SK-N-SH treated with all-trans-retinoic acid at 6 μM for 48 hours (cell line): ENCODE measurements at regions not wholly inside any gene's neighbourhood (a gene's known extent, or its start where the extent isn't known, plus 50 kb on each side); places are given as distances from the start of the nearest gene placed in this dataset.

Experiments used
- ARNTL ChIP-seq: fragments of 450-650 bp; formaldehyde crosslinking; IDR thresholded peaks from 2 replicates; pipeline ENCODE4 v1.5.0; 2020; ENCODE audit warnings: low read depth, mild to moderate bottlenecking, moderate library complexity, borderline replicate concordance
- CSDC2 ChIP-seq: fragments of 250-450 bp; sonication (Bioruptor Pico); IDR thresholded peaks from 2 replicates; pipeline ENCODE4 v1.5.0; 2020; ENCODE audit warnings: mild to moderate bottlenecking, moderate library complexity
- RARB ChIP-seq: fragments of 250-450 bp; sonication (Bioruptor Pico); IDR thresholded peaks from 2 replicates; pipeline ENCODE4 v1.8.0; 2021; ENCODE audit warnings: mild to moderate bottlenecking, moderate library complexity
- TOX ChIP-seq: fragments of 250-450 bp; sonication (Bioruptor Pico); IDR thresholded peaks from 2 replicates; pipeline ENCODE4 v1.8.0; 2021; ENCODE audit warnings: mild to moderate bottlenecking, moderate library complexity, borderline replicate concordance
- ZC3H10 ChIP-seq: fragments of 250-450 bp; sonication (Bioruptor Pico); IDR thresholded peaks from 2 replicates; pipeline ENCODE4 v1.5.1; 2021; ENCODE audit warnings: mild to moderate bottlenecking, moderate library complexity
- ZFP3 ChIP-seq: fragments of 250-450 bp; sonication (Bioruptor Pico); IDR thresholded peaks from 2 replicates; pipeline ENCODE4 v1.5.0; 2020; ENCODE audit warnings: mild to moderate bottlenecking, moderate library complexity
- ZFP30 ChIP-seq: fragments of 450-650 bp; formaldehyde crosslinking; IDR thresholded peaks from 2 replicates; pipeline ENCODE4 v1.5.0; 2022; ENCODE audit warnings: mild to moderate bottlenecking, moderate library complexity
- ZNF70 ChIP-seq: fragments of 450-650 bp; formaldehyde crosslinking; IDR thresholded peaks from 2 replicates; pipeline ENCODE4 v1.5.0; 2020; ENCODE audit warnings: mild to moderate bottlenecking, moderate library complexity
- ZNF8 ChIP-seq: fragments of 450-650 bp; formaldehyde crosslinking; IDR thresholded peaks from 2 replicates; pipeline ENCODE4 v1.5.0; 2020; ENCODE audit warnings: mild to moderate bottlenecking, moderate library complexity
- TF ChIP-seq, protein P1 (sequence below): fragments of 250-450 bp; sonication (Bioruptor Pico); IDR thresholded peaks from 2 replicates; pipeline ENCODE4 v1.5.1; 2020; ENCODE audit warnings: low read depth, mild to moderate bottlenecking, moderate library complexity
- TF ChIP-seq, protein P2 (sequence below): fragments of 250-450 bp; sonication (Bioruptor Pico); IDR thresholded peaks from 2 replicates; pipeline ENCODE4 v1.5.0; 2020; ENCODE audit warnings: mild to moderate bottlenecking, moderate library complexity
- TF ChIP-seq, protein P3 (sequence below): fragments of 250-450 bp; sonication (Bioruptor Pico); IDR thresholded peaks from 2 replicates; pipeline ENCODE4 v1.8.0; 2020; ENCODE audit warnings: mild to moderate bottlenecking, moderate library complexity, borderline replicate concordance
- TF ChIP-seq, protein P4 (sequence below): fragments of 250-450 bp; sonication (Bioruptor Pico); IDR thresholded peaks from 2 replicates; pipeline ENCODE4 v1.8.0; 2021; ENCODE audit warnings: low read depth, mild to moderate bottlenecking, moderate library complexity, borderline replicate concordance

DNA sequence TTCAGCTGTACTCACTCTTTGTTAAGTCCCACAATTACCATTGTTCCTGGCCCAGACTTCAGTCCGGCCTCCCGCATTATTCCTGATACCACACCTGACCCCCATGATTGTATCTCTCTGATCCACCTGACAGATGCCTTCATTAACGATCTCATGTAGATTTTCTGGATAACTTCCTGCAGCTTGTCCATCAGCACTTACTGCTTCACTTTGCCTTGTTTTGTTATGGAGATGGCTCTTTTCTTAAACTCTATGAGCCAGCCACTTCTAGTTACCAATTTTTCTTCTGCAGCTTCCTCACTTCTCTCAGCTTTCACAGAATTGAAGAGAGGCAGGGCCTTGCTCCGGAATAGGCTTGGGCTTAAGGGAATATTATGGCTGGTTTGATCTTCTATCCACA, 1044.2 kb downstream of the PLOD2 start:
- TF ChIP-seq TOX (CRISPR knock-in tag): no peak
- no peak for TF ChIP-seq RARB (CRISPR knock-in tag)
- no peak for TF ChIP-seq ZNF70 (CRISPR knock-in tag)
- TF ChIP-seq, protein P1, sequence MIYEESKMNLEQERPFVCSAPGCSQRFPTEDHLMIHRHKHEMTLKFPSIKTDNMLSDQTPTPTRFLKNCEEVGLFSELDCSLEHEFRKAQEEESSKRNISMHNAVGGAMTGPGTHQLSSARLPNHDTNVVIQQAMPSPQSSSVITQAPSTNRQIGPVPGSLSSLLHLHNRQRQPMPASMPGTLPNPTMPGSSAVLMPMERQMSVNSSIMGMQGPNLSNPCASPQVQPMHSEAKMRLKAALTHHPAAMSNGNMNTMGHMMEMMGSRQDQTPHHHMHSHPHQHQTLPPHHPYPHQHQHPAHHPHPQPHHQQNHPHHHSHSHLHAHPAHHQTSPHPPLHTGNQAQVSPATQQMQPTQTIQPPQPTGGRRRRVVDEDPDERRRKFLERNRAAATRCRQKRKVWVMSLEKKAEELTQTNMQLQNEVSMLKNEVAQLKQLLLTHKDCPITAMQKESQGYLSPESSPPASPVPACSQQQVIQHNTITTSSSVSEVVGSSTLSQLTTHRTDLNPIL (CRISPR knock-in tag): no peak
- no peak for TF ChIP-seq ZFP3
- TF ChIP-seq, protein P2, sequence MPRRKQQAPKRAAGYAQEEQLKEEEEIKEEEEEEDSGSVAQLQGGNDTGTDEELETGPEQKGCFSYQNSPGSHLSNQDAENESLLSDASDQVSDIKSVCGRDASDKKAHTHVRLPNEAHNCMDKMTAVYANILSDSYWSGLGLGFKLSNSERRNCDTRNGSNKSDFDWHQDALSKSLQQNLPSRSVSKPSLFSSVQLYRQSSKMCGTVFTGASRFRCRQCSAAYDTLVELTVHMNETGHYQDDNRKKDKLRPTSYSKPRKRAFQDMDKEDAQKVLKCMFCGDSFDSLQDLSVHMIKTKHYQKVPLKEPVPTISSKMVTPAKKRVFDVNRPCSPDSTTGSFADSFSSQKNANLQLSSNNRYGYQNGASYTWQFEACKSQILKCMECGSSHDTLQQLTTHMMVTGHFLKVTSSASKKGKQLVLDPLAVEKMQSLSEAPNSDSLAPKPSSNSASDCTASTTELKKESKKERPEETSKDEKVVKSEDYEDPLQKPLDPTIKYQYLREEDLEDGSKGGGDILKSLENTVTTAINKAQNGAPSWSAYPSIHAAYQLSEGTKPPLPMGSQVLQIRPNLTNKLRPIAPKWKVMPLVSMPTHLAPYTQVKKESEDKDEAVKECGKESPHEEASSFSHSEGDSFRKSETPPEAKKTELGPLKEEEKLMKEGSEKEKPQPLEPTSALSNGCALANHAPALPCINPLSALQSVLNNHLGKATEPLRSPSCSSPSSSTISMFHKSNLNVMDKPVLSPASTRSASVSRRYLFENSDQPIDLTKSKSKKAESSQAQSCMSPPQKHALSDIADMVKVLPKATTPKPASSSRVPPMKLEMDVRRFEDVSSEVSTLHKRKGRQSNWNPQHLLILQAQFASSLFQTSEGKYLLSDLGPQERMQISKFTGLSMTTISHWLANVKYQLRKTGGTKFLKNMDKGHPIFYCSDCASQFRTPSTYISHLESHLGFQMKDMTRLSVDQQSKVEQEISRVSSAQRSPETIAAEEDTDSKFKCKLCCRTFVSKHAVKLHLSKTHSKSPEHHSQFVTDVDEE (CRISPR knock-in tag): no peak
- TF ChIP-seq ZC3H10 (CRISPR knock-in tag): no peak
- TF ChIP-seq ZNF8 (CRISPR knock-in tag): no peak
- no peak for TF ChIP-seq ZFP30
- TF ChIP-seq CSDC2 (CRISPR knock-in tag): no peak
- TF ChIP-seq, protein P3, sequence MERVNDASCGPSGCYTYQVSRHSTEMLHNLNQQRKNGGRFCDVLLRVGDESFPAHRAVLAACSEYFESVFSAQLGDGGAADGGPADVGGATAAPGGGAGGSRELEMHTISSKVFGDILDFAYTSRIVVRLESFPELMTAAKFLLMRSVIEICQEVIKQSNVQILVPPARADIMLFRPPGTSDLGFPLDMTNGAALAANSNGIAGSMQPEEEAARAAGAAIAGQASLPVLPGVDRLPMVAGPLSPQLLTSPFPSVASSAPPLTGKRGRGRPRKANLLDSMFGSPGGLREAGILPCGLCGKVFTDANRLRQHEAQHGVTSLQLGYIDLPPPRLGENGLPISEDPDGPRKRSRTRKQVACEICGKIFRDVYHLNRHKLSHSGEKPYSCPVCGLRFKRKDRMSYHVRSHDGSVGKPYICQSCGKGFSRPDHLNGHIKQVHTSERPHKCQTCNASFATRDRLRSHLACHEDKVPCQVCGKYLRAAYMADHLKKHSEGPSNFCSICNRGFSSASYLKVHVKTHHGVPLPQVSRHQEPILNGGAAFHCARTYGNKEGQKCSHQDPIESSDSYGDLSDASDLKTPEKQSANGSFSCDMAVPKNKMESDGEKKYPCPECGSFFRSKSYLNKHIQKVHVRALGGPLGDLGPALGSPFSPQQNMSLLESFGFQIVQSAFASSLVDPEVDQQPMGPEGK (CRISPR knock-in tag): no peak
- no peak for TF ChIP-seq ARNTL (CRISPR knock-in tag)
- TF ChIP-seq, protein P4, sequence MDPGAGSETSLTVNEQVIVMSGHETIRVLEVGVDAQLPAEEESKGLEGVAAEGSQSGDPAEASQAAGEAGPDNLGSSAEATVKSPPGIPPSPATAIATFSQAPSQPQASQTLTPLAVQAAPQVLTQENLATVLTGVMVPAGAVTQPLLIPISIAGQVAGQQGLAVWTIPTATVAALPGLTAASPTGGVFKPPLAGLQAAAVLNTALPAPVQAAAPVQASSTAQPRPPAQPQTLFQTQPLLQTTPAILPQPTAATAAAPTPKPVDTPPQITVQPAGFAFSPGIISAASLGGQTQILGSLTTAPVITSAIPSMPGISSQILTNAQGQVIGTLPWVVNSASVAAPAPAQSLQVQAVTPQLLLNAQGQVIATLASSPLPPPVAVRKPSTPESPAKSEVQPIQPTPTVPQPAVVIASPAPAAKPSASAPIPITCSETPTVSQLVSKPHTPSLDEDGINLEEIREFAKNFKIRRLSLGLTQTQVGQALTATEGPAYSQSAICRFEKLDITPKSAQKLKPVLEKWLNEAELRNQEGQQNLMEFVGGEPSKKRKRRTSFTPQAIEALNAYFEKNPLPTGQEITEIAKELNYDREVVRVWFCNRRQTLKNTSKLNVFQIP (CRISPR knock-in tag): no peak
